ENCODE measurements at regions not wholly inside any gene's neighbourhood (a gene's known extent, or its start where the extent isn't known, plus 50 kb on each side); places are given as distances from the start of the nearest gene placed in this dataset.

- FAIRE-seq (no peak), ATAC-seq (no peak), DNase-seq (ENCODE audit: low spot score) (no peak)
- Histone ChIP-seq H3K36me3 (replicated peaks in 1 of 2; ENCODE audit: control insufficient read depth in 1 of 2, insufficient read depth in 2 of 2, low read length in 2 of 2) (no peaks in the 10 kb centered on the region), H4K20me1 (ENCODE audit: insufficient read depth, low read length) (no peaks in the 10 kb centered on the region), H3K4me3 (replicated peaks in 1 of 3; ENCODE audit: insufficient read depth in 1 of 3, low read depth in 2 of 3, low read length in 3 of 3) (no peak overlapping the region), H3K9ac (ENCODE audit: insufficient read depth, low read depth, low read length) (no peak overlapping the region), H3K4me1 (ENCODE audit: insufficient read depth, low read length) (no peaks in the 10 kb centered on the region), H3K4me2 (ENCODE audit: low read depth, low read length) (no peak overlapping the region), H3K27me3 (ENCODE audit: control insufficient read depth in 1 of 2, insufficient read depth in 2 of 2, low read length in 2 of 2) (no peaks in the 10 kb centered on the region), H3K27ac (ENCODE audit: extremely low read length, insufficient read depth, low read length) (no peak overlapping the region), H3K79me2 (ENCODE audit: insufficient read depth, low read length) (no peaks in the 10 kb centered on the region), H2AFZ (ENCODE audit: low read length) (no peak overlapping the region), H3K9me3 (ENCODE audit: low read length) (no peaks in the 10 kb centered on the region)
- ChIA-PET CTCF (ENCODE audit: low intra/inter-chr PET ratio, low total read pairs) (no interaction called here), POLR2A (no interaction called here)
- intact Hi-C loops (cut with micrococcal nuclease; ENCODE audit: unreplicated experiment) (no loop called here), in situ Hi-C loops (cut with HindIII; ENCODE audit: extremely low pct_ligation_motif_present, low pct_unique_long_range_greater_than_20kb) (no loop called here)
- no TSS peak for BruUV-seq (replicated peaks)
- 6% methylated on average over 1 of the region's 1 CpG for WGBS (ENCODE audit: low lambda C conversion rate)
- TF ChIP-seq ZNF552 (CRISPR knock-in tag; IDR thresholded peaks at IDR 0.05; ENCODE audit: borderline replicate concordance) = no peak
- no peak for TF ChIP-seq ESRRA (CRISPR knock-in tag; IDR thresholded peaks at IDR 0.05; ENCODE audit: low read depth)
- no peak for TF ChIP-seq CREM (IDR thresholded peaks at IDR 0.05)
- no peak for TF ChIP-seq CREM (CRISPR knock-in tag; IDR thresholded peaks at IDR 0.05)
- no peak for TF ChIP-seq ZSCAN30 (CRISPR knock-in tag; IDR thresholded peaks at IDR 0.05)
- no peak for TF ChIP-seq ZNF556 (CRISPR knock-in tag; IDR thresholded peaks at IDR 0.05; ENCODE audit: borderline replicate concordance)
- TF ChIP-seq ZNF740 (CRISPR knock-in tag; IDR thresholded peaks at IDR 0.05) = no peak
- no peak for TF ChIP-seq ZNF577 (CRISPR knock-in tag; IDR thresholded peaks at IDR 0.05; ENCODE audit: borderline replicate concordance, low read depth)
Measured at GRCh38 chr15:35973029-35973428, 427.1 kb upstream of the DPH6 start.

GRCh38 chr15:35974052-35974451, 428.1 kb upstream of the DPH6 start:
- CTCF ChIA-PET (ENCODE audit: low intra/inter-chr PET ratio, low total read pairs) = no interaction called here
- intact Hi-C loops (cut with micrococcal nuclease; ENCODE audit: unreplicated experiment) = no loop called here

More at GRCh38 chr15:35974052-35974451, 428.1 kb upstream of the DPH6 start:
- Histone ChIP-seq H3K36me3 (replicated peaks in 1 of 2; ENCODE audit: control insufficient read depth in 1 of 2, insufficient read depth in 2 of 2, low read length in 2 of 2) (no peaks in the 10 kb centered on the region), H4K20me1 (ENCODE audit: insufficient read depth, low read length) (no peaks in the 10 kb centered on the region), H3K9ac (ENCODE audit: insufficient read depth, low read depth, low read length) (no peak overlapping the region), H3K9me3 (ENCODE audit: low read length) (no peaks in the 10 kb centered on the region), H3K27ac (ENCODE audit: extremely low read length, insufficient read depth, low read length) (no peak overlapping the region), H3K79me2 (ENCODE audit: insufficient read depth, low read length) (no peaks in the 10 kb centered on the region), H3K4me1 (ENCODE audit: insufficient read depth, low read length) (no peaks in the 10 kb centered on the region), H3K4me2 (ENCODE audit: low read depth, low read length) (no peak overlapping the region), H2AFZ (ENCODE audit: low read length) (no peak overlapping the region), H3K4me3 (replicated peaks in 1 of 3; ENCODE audit: insufficient read depth in 1 of 3, low read depth in 2 of 3, low read length in 3 of 3) (no peak overlapping the region), H3K27me3 (ENCODE audit: control insufficient read depth in 1 of 2, insufficient read depth in 2 of 2, low read length in 2 of 2) (no peaks in the 10 kb centered on the region)
- in situ Hi-C loops (cut with HindIII; ENCODE audit: extremely low pct_ligation_motif_present, low pct_unique_long_range_greater_than_20kb) = no loop called here
- no TSS peak for BruUV-seq (replicated peaks)
- no peak for DNase-seq (ENCODE audit: low spot score)
- WGBS (ENCODE audit: low lambda C conversion rate) = 1% methylated on average over 3 of the region's 3 CpGs
- FAIRE-seq = no peak
- POLR2A ChIA-PET = no interaction called here
- ATAC-seq = no peak
- TF ChIP-seq TEAD2 (CRISPR knock-in tag; IDR thresholded peaks at IDR 0.05) (no peak), GFI1 (CRISPR knock-in tag; IDR thresholded peaks at IDR 0.05; ENCODE audit: borderline replicate concordance) (no peak), ZNF547 (CRISPR knock-in tag; IDR thresholded peaks at IDR 0.05) (no peak), RAD21 (CRISPR knock-in tag; IDR thresholded peaks at IDR 0.05) (no peak), PCBP1 (IDR thresholded peaks at IDR 0.05; ENCODE audit: borderline replicate concordance, low read depth, low read length) (no peak), ZNF749 (CRISPR knock-in tag; IDR thresholded peaks at IDR 0.05; ENCODE audit: borderline replicate concordance) (no peak)

Data from HepG2 (cell line).